BJ (cell line): ENCODE measurements at regions not wholly inside any gene's neighbourhood (a gene's known extent, or its start where the extent isn't known, plus 50 kb on each side); places are given as distances from the start of the nearest gene placed in this dataset.

ENCODE experiments used
- CTCF ChIA-PET: fragments of 350-600 bp; formaldehyde crosslinking; extraction: SDS; loops from one replicate; lab custom pipeline; 2021; ENCODE audit warnings: antibody characterized with exemption, inconsistent platforms; lab: Yijun Ruan, JAX
- POLR2A ChIA-PET: fragments of 300-600 bp; sonication (Branson Sonifier 250); formaldehyde crosslinking; extraction: SDS; loops from one replicate; lab custom pipeline; 2021; ENCODE audit warnings: antibody characterized with exemption; lab: Charles Lee
- DNase-seq: peaks from one replicate; pipeline ENCODE4 v3.0.0-alpha.2; 2011; ENCODE audit warnings: low read depth
- H3K27me3 ChIP-seq: 2 replicates; pipeline ENCODE4 v1.6.0; 2011; ENCODE audit warnings: low read length; ENCODE audit not compliant: control insufficient read depth, insufficient read depth
- H3K36me3 ChIP-seq: 2 replicates; pipeline ENCODE4 v1.5.1; 2011; ENCODE audit warnings: low read length; ENCODE audit not compliant: control insufficient read depth, insufficient read depth
- H3K4me3 ChIP-seq: 2 replicates; pipeline ENCODE4 v1.5.1; 2011; ENCODE audit warnings: low read depth, mild to moderate bottlenecking, control low read depth, low read length
- CTCF ChIP-seq: IDR thresholded peaks from 2 replicates; pipeline ENCODE4 v1.5.1; 2011; ENCODE audit warnings: low read depth, mild to moderate bottlenecking, control low read depth, inconsistent platforms, low read length, moderate library complexity; ENCODE audit not compliant: insufficient read depth

- no peaks in the 10 kb centered on the region for H3K36me3 ChIP-seq
- H3K27me3 ChIP-seq: no peaks in the 10 kb centered on the region
- TF ChIP-seq CTCF: no peak
- H3K4me3 ChIP-seq: no peak overlapping the region
- no peak for DNase-seq
- ChIA-PET CTCF (interaction anchor here (0.8 kb wide), 1 partner anchor 75 kb away, joined by 3 read pairs; no protein-coding TSS in a partner anchor), POLR2A (no interaction called here)
Measured at GRCh38 chr17:69643686-69644085, 229.2 kb downstream of the MAP2K6 start.

- H3K4me3 ChIP-seq: no peak overlapping the region
- TF ChIP-seq CTCF: no peak
- no peak for DNase-seq
- CTCF ChIA-PET: no interaction called here
- H3K27me3 ChIP-seq: no peaks in the 10 kb centered on the region
- POLR2A ChIA-PET: no interaction called here
- no peaks in the 10 kb centered on the region for H3K36me3 ChIP-seq
Measured at GRCh38 chr17:69646729-69647128, 232.2 kb downstream of the MAP2K6 start.

- ChIA-PET CTCF (interaction anchor here (1.5 kb wide), 1 partner anchor 41 kb away, joined by 3 read pairs; no protein-coding TSS in a partner anchor), POLR2A (no interaction called here)
Measured at GRCh38 chr17:69650881-69651280, 236.4 kb downstream of the MAP2K6 start.

GRCh38 chr17:69651921-69652320 is 237.4 kb downstream of the MAP2K6 start:
- Histone ChIP-seq H3K27me3 (no peaks in the 10 kb centered on the region), H3K36me3 (no peaks in the 10 kb centered on the region), H3K4me3 (no peak overlapping the region)
- no peak for TF ChIP-seq CTCF
- ChIA-PET CTCF (interaction anchor here (1.5 kb wide), 1 partner anchor 42 kb away, joined by 3 read pairs; no protein-coding TSS in a partner anchor), POLR2A (no interaction called here)
- no peak for DNase-seq

More at GRCh38 chr17:69650881-69651280, 236.4 kb downstream of the MAP2K6 start:
- H3K4me3 ChIP-seq: no peak overlapping the region
- no peaks in the 10 kb centered on the region for H3K36me3 ChIP-seq
- no peak for DNase-seq
- TF ChIP-seq CTCF: no peak
- H3K27me3 ChIP-seq: no peaks in the 10 kb centered on the region

- no peaks in the 10 kb centered on the region for H3K27me3 ChIP-seq
- CTCF ChIA-PET: interaction anchor here (0.7 to 1.1 kb wide), 2 partner anchors 46 to 68 kb away, joined by 3 to 4 read pairs; no protein-coding TSS in a partner anchor
- peak; percentile 75 for DNase-seq
- no peak overlapping the region for H3K4me3 ChIP-seq
- TF ChIP-seq CTCF: no peak
- no peaks in the 10 kb centered on the region for H3K36me3 ChIP-seq
- POLR2A ChIA-PET: no interaction called here
Measured at GRCh38 chr17:69654981-69655855, 240.7 kb downstream of the MAP2K6 start.
